ENCODE measurements at regions not wholly inside any gene's neighbourhood (a gene's known extent, or its start where the extent isn't known, plus 50 kb on each side); places are given as distances from the start of the nearest gene placed in this dataset.

DNA sequence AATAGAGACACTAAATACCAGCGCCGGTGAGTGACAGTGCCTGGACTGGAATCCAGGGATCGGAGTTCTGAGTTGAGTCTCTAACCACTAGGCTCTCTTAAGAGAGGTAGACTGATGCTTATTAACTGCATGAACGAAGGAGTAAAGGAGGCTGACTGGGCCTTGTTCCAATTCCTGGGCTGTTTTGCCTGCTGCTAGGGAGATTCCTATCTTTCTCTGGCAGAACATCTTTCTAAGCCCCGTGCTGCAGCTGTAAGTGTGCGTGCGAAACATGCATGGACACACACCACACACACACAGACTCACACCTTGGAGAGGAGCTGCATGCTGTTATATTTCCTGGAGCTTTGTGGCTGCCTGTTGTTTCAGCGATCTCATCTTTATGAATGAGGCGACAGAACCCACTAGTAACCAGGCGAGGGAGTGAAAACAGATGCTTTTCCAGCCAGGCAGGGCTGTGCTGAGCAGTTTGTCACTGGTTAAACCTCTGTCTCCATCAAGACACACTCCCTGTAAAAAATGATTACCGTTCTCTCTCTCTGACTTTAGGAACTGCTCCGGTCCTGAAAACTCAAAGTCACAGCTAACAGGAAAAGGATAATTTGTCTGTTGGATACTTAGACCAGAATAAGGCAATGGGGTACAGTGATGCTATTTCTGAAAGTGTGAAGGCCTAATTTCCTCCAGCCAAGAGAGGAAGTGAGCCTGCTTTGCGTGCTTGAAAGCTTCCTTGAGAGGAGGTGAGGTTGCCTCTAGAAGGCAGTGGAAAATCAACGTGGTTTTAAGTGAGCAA, 157.4 kb upstream of the ZNF217 start:
- TF ChIP-seq, protein P1, sequence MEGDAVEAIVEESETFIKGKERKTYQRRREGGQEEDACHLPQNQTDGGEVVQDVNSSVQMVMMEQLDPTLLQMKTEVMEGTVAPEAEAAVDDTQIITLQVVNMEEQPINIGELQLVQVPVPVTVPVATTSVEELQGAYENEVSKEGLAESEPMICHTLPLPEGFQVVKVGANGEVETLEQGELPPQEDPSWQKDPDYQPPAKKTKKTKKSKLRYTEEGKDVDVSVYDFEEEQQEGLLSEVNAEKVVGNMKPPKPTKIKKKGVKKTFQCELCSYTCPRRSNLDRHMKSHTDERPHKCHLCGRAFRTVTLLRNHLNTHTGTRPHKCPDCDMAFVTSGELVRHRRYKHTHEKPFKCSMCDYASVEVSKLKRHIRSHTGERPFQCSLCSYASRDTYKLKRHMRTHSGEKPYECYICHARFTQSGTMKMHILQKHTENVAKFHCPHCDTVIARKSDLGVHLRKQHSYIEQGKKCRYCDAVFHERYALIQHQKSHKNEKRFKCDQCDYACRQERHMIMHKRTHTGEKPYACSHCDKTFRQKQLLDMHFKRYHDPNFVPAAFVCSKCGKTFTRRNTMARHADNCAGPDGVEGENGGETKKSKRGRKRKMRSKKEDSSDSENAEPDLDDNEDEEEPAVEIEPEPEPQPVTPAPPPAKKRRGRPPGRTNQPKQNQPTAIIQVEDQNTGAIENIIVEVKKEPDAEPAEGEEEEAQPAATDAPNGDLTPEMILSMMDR (IDR thresholded peaks at IDR 0.05; ENCODE audit: extremely low read depth, low read depth, low read length): no peak
- Histone ChIP-seq H3K4me3 (ENCODE audit: insufficient read depth, low read length) (no peak overlapping the region), H2AFZ (ENCODE audit: low read length) (peak overlapping the region; percentile 88), H3K27me3 (ENCODE audit: insufficient read depth, low read length) (no peaks in the 10 kb centered on the region), H3K4me1 (ENCODE audit: insufficient read depth, low read length) (peaks cover 18% of the 10 kb centered on the region), H3K9me3 (ENCODE audit: low read depth, low read length) (no peaks in the 10 kb centered on the region), H3K27ac (ENCODE audit: low read depth, low read length) (peak overlapping the region; percentile 47), H4K20me1 (ENCODE audit: insufficient read depth, low read length) (no peaks in the 10 kb centered on the region), H3K36me3 (ENCODE audit: insufficient read depth, low read length) (no peaks in the 10 kb centered on the region), H3K79me2 (ENCODE audit: insufficient read depth, low read length) (no peaks in the 10 kb centered on the region), H3K4me2 (ENCODE audit: insufficient read depth, low read length) (no peak overlapping the region)
- DNase-seq (ENCODE audit: insufficient read length, low spot score, missing footprints): peak; percentile 73

- no peak for DNase-seq (ENCODE audit: insufficient read length, low spot score, missing footprints)
- no peaks in the 10 kb centered on the region for H3K79me2 ChIP-seq (ENCODE audit: insufficient read depth, low read length)
These were observed 155.9 kb upstream of the ZNF217 start for GRCh38 chr20:53749499-53749898.

DNA sequence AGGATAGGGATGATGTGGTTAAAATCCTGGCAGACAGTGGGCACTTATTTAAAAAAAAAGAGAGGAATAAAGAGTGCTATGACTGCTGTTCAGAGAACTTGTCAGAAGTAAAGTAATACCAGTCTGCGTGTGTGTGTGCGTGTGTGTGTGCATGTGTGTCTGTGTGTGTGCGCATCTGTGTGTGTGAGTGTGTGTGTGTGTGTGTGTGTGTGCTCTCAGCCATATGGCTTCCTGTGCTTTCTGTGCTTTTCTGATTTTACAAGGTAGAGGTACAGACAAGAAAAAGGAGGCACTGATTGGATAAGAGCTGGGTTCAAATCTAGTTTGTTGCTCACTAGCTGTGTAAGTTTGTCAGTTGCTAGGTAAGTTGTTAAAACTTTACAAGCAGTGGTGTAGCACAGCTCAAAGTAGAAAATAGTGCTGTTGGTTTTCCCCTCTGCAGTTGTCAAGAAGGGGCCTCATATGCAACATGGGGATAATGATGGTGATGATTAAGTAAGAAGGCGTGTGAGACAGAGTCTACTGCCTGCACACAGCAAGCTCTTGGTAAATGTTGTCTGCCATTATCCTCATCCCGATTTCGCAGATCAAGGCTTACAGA, 155.3 kb upstream of the ZNF217 start:
- no peak for DNase-seq (ENCODE audit: insufficient read length, low spot score, missing footprints)
- Histone ChIP-seq H3K4me2 (ENCODE audit: insufficient read depth, low read length) (no peak overlapping the region), H3K4me3 (ENCODE audit: insufficient read depth, low read length) (no peak overlapping the region), H2AFZ (ENCODE audit: low read length) (peak overlapping the region; percentile 48), H3K79me2 (ENCODE audit: insufficient read depth, low read length) (no peaks in the 10 kb centered on the region), H3K36me3 (ENCODE audit: insufficient read depth, low read length) (no peaks in the 10 kb centered on the region), H3K9me3 (ENCODE audit: low read depth, low read length) (no peaks in the 10 kb centered on the region), H4K20me1 (ENCODE audit: insufficient read depth, low read length) (no peaks in the 10 kb centered on the region), H3K4me1 (ENCODE audit: insufficient read depth, low read length) (peaks cover 18% of the 10 kb centered on the region), H3K27me3 (ENCODE audit: insufficient read depth, low read length) (no peaks in the 10 kb centered on the region), H3K27ac (ENCODE audit: low read depth, low read length) (no peak overlapping the region)
- TF ChIP-seq, protein P1 (IDR thresholded peaks at IDR 0.05; ENCODE audit: extremely low read depth, low read depth, low read length): no peak

More at GRCh38 chr20:53749499-53749898, 155.9 kb upstream of the ZNF217 start:
- Histone ChIP-seq H3K9me3 (ENCODE audit: low read depth, low read length) (no peaks in the 10 kb centered on the region), H3K27ac (ENCODE audit: low read depth, low read length) (no peak overlapping the region), H3K27me3 (ENCODE audit: insufficient read depth, low read length) (no peaks in the 10 kb centered on the region), H4K20me1 (ENCODE audit: insufficient read depth, low read length) (no peaks in the 10 kb centered on the region), H3K4me3 (ENCODE audit: insufficient read depth, low read length) (no peak overlapping the region), H3K36me3 (ENCODE audit: insufficient read depth, low read length) (no peaks in the 10 kb centered on the region), H2AFZ (ENCODE audit: low read length) (peak overlapping the region; percentile 48), H3K4me2 (ENCODE audit: insufficient read depth, low read length) (no peak overlapping the region), H3K4me1 (ENCODE audit: insufficient read depth, low read length) (peaks cover 18% of the 10 kb centered on the region)
- TF ChIP-seq, protein P1 (IDR thresholded peaks at IDR 0.05; ENCODE audit: extremely low read depth, low read depth, low read length): no peak

GRCh38 chr20:53748176-53748575, 154.5 kb upstream of the ZNF217 start:
- no peak for DNase-seq (ENCODE audit: insufficient read length, low spot score, missing footprints)
- peaks cover 18% of the 10 kb centered on the region for H3K4me1 ChIP-seq (ENCODE audit: insufficient read depth, low read length)
- no peaks in the 10 kb centered on the region for H3K36me3 ChIP-seq (ENCODE audit: insufficient read depth, low read length)
- no peak overlapping the region for H3K4me2 ChIP-seq (ENCODE audit: insufficient read depth, low read length)
- no peak overlapping the region for H3K4me3 ChIP-seq (ENCODE audit: insufficient read depth, low read length)
- H3K79me2 ChIP-seq (ENCODE audit: insufficient read depth, low read length): no peaks in the 10 kb centered on the region
- H3K27me3 ChIP-seq (ENCODE audit: insufficient read depth, low read length): no peaks in the 10 kb centered on the region
- H3K9me3 ChIP-seq (ENCODE audit: low read depth, low read length): no peaks in the 10 kb centered on the region
- H3K27ac ChIP-seq (ENCODE audit: low read depth, low read length): no peak overlapping the region
- H4K20me1 ChIP-seq (ENCODE audit: insufficient read depth, low read length): no peaks in the 10 kb centered on the region
- TF ChIP-seq, protein P1 (IDR thresholded peaks at IDR 0.05; ENCODE audit: extremely low read depth, low read depth, low read length): no peak
- H2AFZ ChIP-seq (ENCODE audit: low read length): no peak overlapping the region
